NCI-H510A (cell line): ENCODE measurements at regions not wholly inside any gene's neighbourhood (a gene's known extent, or its start where the extent isn't known, plus 50 kb on each side); places are given as distances from the start of the nearest gene placed in this dataset.
A peak's percentile ranks its signal among the peaks of the same experiment; 100 is the strongest.

Source experiments
- DNase-seq: peaks from one replicate; lab custom pipeline; 2025; lab: John Stamatoyannopoulos, UW

GRCh38 chr9:109913461-109913810 lies 133.4 kb downstream of the PALM2AKAP2 start:
- DNase-seq = no peak

- DNase-seq = no peak
Observed at GRCh38 chr9:109914280-109915027, 134.5 kb downstream of the PALM2AKAP2 start.

- no peak for DNase-seq
Observed at GRCh38 chr9:109916316-109916715, 136.3 kb downstream of the PALM2AKAP2 start.

GRCh38 chr9:109918339-109919163 lies 138.6 kb downstream of the PALM2AKAP2 start:
- DNase-seq = peak; percentile 7

GRCh38 chr9:109919736-109920408 lies 139.9 kb downstream of the PALM2AKAP2 start:
- no peak for DNase-seq

- DNase-seq = no peak
Observed at GRCh38 chr9:109922617-109923470, 142.8 kb downstream of the PALM2AKAP2 start.

- peak; percentile 15 for DNase-seq
Observed at GRCh38 chr9:109923471-109923760, 143.4 kb downstream of the PALM2AKAP2 start.

- no peak for DNase-seq
Observed at GRCh38 chr9:109923806-109924205, 143.8 kb downstream of the PALM2AKAP2 start.

GRCh38 chr9:109925799-109926198 lies 145.8 kb downstream of the PALM2AKAP2 start:
- DNase-seq = no peak

GRCh38 chr9:109926421-109926869 lies 146.4 kb downstream of the PALM2AKAP2 start:
- no peak for DNase-seq

- DNase-seq = no peak
Observed at GRCh38 chr9:109931623-109932022, 151.6 kb downstream of the PALM2AKAP2 start.

GRCh38 chr9:109934136-109934856 lies 154.3 kb downstream of the PALM2AKAP2 start:
- DNase-seq = no peak

- no peak for DNase-seq
Observed at GRCh38 chr9:109934857-109935215, 154.8 kb downstream of the PALM2AKAP2 start.

GRCh38 chr9:109935406-109936087 lies 155.5 kb downstream of the PALM2AKAP2 start:
- DNase-seq = no peak

GRCh38 chr9:109937861-109938453 lies 158.0 kb downstream of the PALM2AKAP2 start:
- DNase-seq = no peak

GRCh38 chr9:109939698-109940342 lies 159.8 kb downstream of the PALM2AKAP2 start:
- no peak for DNase-seq

GRCh38 chr9:109940561-109940960 lies 160.6 kb downstream of the PALM2AKAP2 start:
- DNase-seq = no peak

GRCh38 chr9:109941771-109942170 lies 161.8 kb downstream of the PALM2AKAP2 start:
- no peak for DNase-seq

GRCh38 chr9:109945573-109945972 lies 165.6 kb downstream of the PALM2AKAP2 start:
- DNase-seq = no peak

- DNase-seq = no peak
Observed at GRCh38 chr9:109948453-109948852, 168.5 kb downstream of the PALM2AKAP2 start.
